GM12874 (cell line): ENCODE measurements at regions not wholly inside any gene's neighbourhood (a gene's known extent, or its start where the extent isn't known, plus 50 kb on each side); places are given as distances from the start of the nearest gene placed in this dataset.

Experiments used
- CTCF ChIP-seq: IDR thresholded peaks from 2 replicates; pipeline ENCODE4 v1.5.1; 2011; ENCODE audit warnings: low read depth, mild to moderate bottlenecking, control low read depth, low read length, moderate library complexity; ENCODE audit not compliant: insufficient read depth

- TF ChIP-seq CTCF, result no peak
These were observed 144.2 kb downstream of the ASB1 start for GRCh38 chr2:238570926-238571325.

- TF ChIP-seq CTCF, result no peak
These were observed 145.1 kb downstream of the ASB1 start for GRCh38 chr2:238571661-238572372.

- peak; percentile 85 for TF ChIP-seq CTCF
These were observed 146.5 kb downstream of the ASB1 start for GRCh38 chr2:238573065-238573778.

- no peak for TF ChIP-seq CTCF
These were observed 147.2 kb downstream of the ASB1 start for GRCh38 chr2:238573916-238574315.

DNA sequence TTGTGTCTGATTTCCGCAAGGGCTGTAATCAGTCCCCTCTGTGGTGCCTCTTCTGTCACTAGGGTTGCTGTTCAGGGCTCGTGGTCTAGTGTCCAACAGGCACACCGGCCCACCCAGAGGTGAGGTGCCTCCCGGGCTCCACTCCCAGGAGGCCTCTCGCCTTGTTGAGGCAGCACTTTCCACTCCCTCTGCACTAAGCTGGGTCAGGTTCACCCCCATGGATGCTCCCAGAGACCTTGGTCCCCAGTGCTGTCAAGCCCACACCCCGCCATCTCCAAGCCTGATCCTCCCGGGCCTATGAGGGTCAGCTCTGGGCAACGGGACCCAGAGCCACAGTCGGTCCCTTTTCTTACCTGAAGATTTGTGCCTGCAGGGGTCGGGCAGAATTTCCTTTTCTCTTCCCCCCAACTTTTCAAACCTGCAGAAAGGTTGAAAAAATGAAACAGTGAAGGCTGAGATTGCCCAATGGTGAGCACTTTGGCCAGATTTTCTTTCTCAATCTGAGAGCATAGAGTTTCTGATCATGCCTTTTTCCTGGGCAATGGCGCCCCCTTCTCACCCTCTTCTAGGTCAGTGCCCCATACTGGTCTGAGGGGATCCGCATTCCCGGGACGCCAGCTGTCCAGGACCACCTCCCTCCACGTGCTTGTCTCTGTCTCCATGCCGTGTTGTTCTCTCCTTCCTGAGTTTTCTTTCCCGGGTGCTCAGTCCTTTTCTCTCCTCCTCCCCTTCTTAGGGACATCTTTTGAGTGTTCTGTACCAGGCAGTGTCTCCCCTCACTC is 148.0 kb downstream of the ASB1 start:
- no peak for TF ChIP-seq CTCF

GRCh38 chr2:238576674-238577073 is 149.9 kb downstream of the ASB1 start:
- no peak for TF ChIP-seq CTCF

- TF ChIP-seq CTCF, result no peak
These were observed 151.5 kb downstream of the ASB1 start for GRCh38 chr2:238578256-238578655.
